Stomach smooth muscle (tissue), 2 donors: ENCODE measurements at regions not wholly inside any gene's neighbourhood (a gene's known extent, or its start where the extent isn't known, plus 50 kb on each side); places are given as distances from the start of the nearest gene placed in this dataset.

Source experiments
- H3K27ac ChIP-seq: one replicate; pipeline ENCODE4 v1.7.0; 2013; ENCODE audit warnings: mild to moderate bottlenecking, low read length, inconsistent platforms
- H3K27me3 ChIP-seq, 2 donors: one replicate each; pipeline ENCODE4 v1.7.0; 2013; ENCODE audit warnings: low read length in 2 of 2; ENCODE audit not compliant: insufficient read depth in 2 of 2, control insufficient read depth in 1 of 2
- H3K36me3 ChIP-seq, 2 donors: one replicate each; pipeline ENCODE4 v1.7.0; 2013; ENCODE audit warnings: low read length in 2 of 2; ENCODE audit not compliant: control insufficient read depth in 2 of 2, insufficient read depth in 2 of 2
- H3K4me1 ChIP-seq: one replicate; pipeline ENCODE4 v1.7.0; 2013; ENCODE audit warnings: low read length; ENCODE audit not compliant: control insufficient read depth, insufficient read depth
- H3K4me3 ChIP-seq, 2 donors: one replicate each; pipeline ENCODE4 v1.7.0; 2013; ENCODE audit warnings: low read length in 2 of 2
- H3K9ac ChIP-seq, 2 donors: one replicate each; pipeline ENCODE4 v1.7.0; 2013; ENCODE audit warnings: low read length in 2 of 2, mild to moderate bottlenecking in 1 of 2
- H3K9me3 ChIP-seq, 2 donors: one replicate each; pipeline ENCODE4 v1.7.0; 2013; ENCODE audit warnings: low read length in 2 of 2; ENCODE audit not compliant: control insufficient read depth in 2 of 2
- donor health status: healthy.
- donor health status: Pancreatic carcinoma.

GRCh38 chr5:144711172-144711571, 540.5 kb downstream of the KCTD16 start:
- Histone ChIP-seq H3K27me3 (no peaks in the 10 kb centered on the region), H3K27ac (no peak overlapping the region)

GRCh38 chr5:144710637-144711036, 540.0 kb downstream of the KCTD16 start:
- Histone ChIP-seq H3K36me3 (no peaks in the 10 kb centered on the region), H3K4me3 (no peak overlapping the region), H3K27ac (no peak overlapping the region), H3K9ac (no peak overlapping the region), H3K9me3 (no peaks in the 10 kb centered on the region), H3K27me3 (no peaks in the 10 kb centered on the region), H3K4me1 (no peaks in the 10 kb centered on the region)

More at GRCh38 chr5:144711172-144711571, 540.5 kb downstream of the KCTD16 start:
- Histone ChIP-seq H3K36me3 (no peaks in the 10 kb centered on the region), H3K9ac (no peak overlapping the region), H3K4me1 (no peaks in the 10 kb centered on the region), H3K4me3 (no peak overlapping the region), H3K9me3 (no peaks in the 10 kb centered on the region)

GRCh38 chr5:144703776-144704175, 533.1 kb downstream of the KCTD16 start:
- H3K4me1 ChIP-seq: no peaks in the 10 kb centered on the region
- no peaks in the 10 kb centered on the region for H3K36me3 ChIP-seq
- H3K27ac ChIP-seq: no peak overlapping the region
- H3K9me3 ChIP-seq: no peaks in the 10 kb centered on the region
- H3K4me3 ChIP-seq: no peak overlapping the region
- no peaks in the 10 kb centered on the region for H3K27me3 ChIP-seq
- H3K9ac ChIP-seq: no peak overlapping the region

GRCh38 chr5:144698484-144698883, 527.8 kb downstream of the KCTD16 start:
- Histone ChIP-seq H3K9me3 (no peaks in the 10 kb centered on the region), H3K4me1 (no peaks in the 10 kb centered on the region), H3K27ac (no peak overlapping the region), H3K27me3 (no peaks in the 10 kb centered on the region), H3K4me3 (no peak overlapping the region), H3K36me3 (no peaks in the 10 kb centered on the region), H3K9ac (no peak overlapping the region)

GRCh38 chr5:144697847-144698262, 527.2 kb downstream of the KCTD16 start:
- no peak overlapping the region for H3K4me3 ChIP-seq
- H3K9me3 ChIP-seq: no peaks in the 10 kb centered on the region
- H3K36me3 ChIP-seq: no peaks in the 10 kb centered on the region
- no peaks in the 10 kb centered on the region for H3K4me1 ChIP-seq
- H3K27ac ChIP-seq: no peak overlapping the region
- H3K27me3 ChIP-seq: no peaks in the 10 kb centered on the region
- no peak overlapping the region for H3K9ac ChIP-seq

GRCh38 chr5:144691936-144692335, 521.3 kb downstream of the KCTD16 start:
- Histone ChIP-seq H3K36me3 (no peaks in the 10 kb centered on the region), H3K4me1 (no peaks in the 10 kb centered on the region), H3K27me3 (no peaks in the 10 kb centered on the region), H3K4me3 (no peak overlapping the region), H3K9me3 (peaks cover 0 to 3% of the 10 kb centered on the region in 2 donors), H3K27ac (no peak overlapping the region), H3K9ac (no peak overlapping the region)

- Histone ChIP-seq H3K36me3 (no peaks in the 10 kb centered on the region), H3K27ac (no peak overlapping the region), H3K9me3 (peaks cover 0 to 3% of the 10 kb centered on the region in 2 donors), H3K9ac (no peak overlapping the region), H3K4me3 (no peak overlapping the region), H3K4me1 (no peaks in the 10 kb centered on the region), H3K27me3 (no peaks in the 10 kb centered on the region)
Observed at GRCh38 chr5:144684899-144685298, 514.2 kb downstream of the KCTD16 start.

GRCh38 chr5:144680711-144681110, 510.0 kb downstream of the KCTD16 start:
- H3K4me3 ChIP-seq: no peak overlapping the region
- no peaks in the 10 kb centered on the region for H3K27me3 ChIP-seq
- H3K9ac ChIP-seq: no peak overlapping the region
- no peaks in the 10 kb centered on the region for H3K9me3 ChIP-seq
- H3K27ac ChIP-seq: no peak overlapping the region
- H3K36me3 ChIP-seq: no peaks in the 10 kb centered on the region
- no peaks in the 10 kb centered on the region for H3K4me1 ChIP-seq

- no peak overlapping the region for H3K9ac ChIP-seq
- no peaks in the 10 kb centered on the region for H3K9me3 ChIP-seq
- no peaks in the 10 kb centered on the region for H3K4me1 ChIP-seq
- no peak overlapping the region for H3K4me3 ChIP-seq
- no peaks in the 10 kb centered on the region for H3K27me3 ChIP-seq
- H3K36me3 ChIP-seq: no peaks in the 10 kb centered on the region
- H3K27ac ChIP-seq: no peak overlapping the region
Observed at GRCh38 chr5:144671066-144671465, 500.4 kb downstream of the KCTD16 start.

GRCh38 chr5:144659634-144660227, 489.1 kb downstream of the KCTD16 start:
- no peaks in the 10 kb centered on the region for H3K27me3 ChIP-seq
- no peak overlapping the region for H3K9ac ChIP-seq
- H3K9me3 ChIP-seq: no peaks in the 10 kb centered on the region
- H3K4me3 ChIP-seq: no peak overlapping the region
- H3K4me1 ChIP-seq: no peaks in the 10 kb centered on the region
- H3K27ac ChIP-seq: no peak overlapping the region
- no peaks in the 10 kb centered on the region for H3K36me3 ChIP-seq

GRCh38 chr5:144644317-144644716, 473.6 kb downstream of the KCTD16 start:
- Histone ChIP-seq H3K4me1 (no peaks in the 10 kb centered on the region), H3K27me3 (no peaks in the 10 kb centered on the region), H3K27ac (no peak overlapping the region), H3K9me3 (no peaks in the 10 kb centered on the region), H3K9ac (no peak overlapping the region), H3K36me3 (no peaks in the 10 kb centered on the region), H3K4me3 (no peak overlapping the region)
